HG03095 (cell line): ENCODE measurements at regions not wholly inside any gene's neighbourhood (a gene's known extent, or its start where the extent isn't known, plus 50 kb on each side); places are given as distances from the start of the nearest gene placed in this dataset.

Experiments
- ATAC-seq: cut with Tn5 transposase; IDR thresholded peaks from one replicate; pipeline ENCODE4 v1.9.1; 2021; ENCODE audit warnings: moderate library complexity; ENCODE audit not compliant: unreplicated experiment

GRCh38 chr4:185966997-185967775 is 101.8 kb upstream of the TLR3 start:
- no peak for ATAC-seq

- ATAC-seq: no peak
Measured at GRCh38 chr4:185969657-185970056, 99.3 kb upstream of the TLR3 start.

GRCh38 chr4:185987961-185988627 is 80.9 kb upstream of the TLR3 start:
- no peak for ATAC-seq

- no peak for ATAC-seq
Measured at GRCh38 chr4:185991770-185992169, 77.2 kb upstream of the TLR3 start.

GRCh38 chr4:185992585-185992984 is 76.4 kb upstream of the TLR3 start:
- ATAC-seq: no peak

- no peak for ATAC-seq
Measured at GRCh38 chr4:185993328-185993973, 75.5 kb upstream of the TLR3 start.

- no peak for ATAC-seq
Measured at GRCh38 chr4:185994750-185995149, 74.2 kb upstream of the TLR3 start.

- ATAC-seq: no peak
Measured at GRCh38 chr4:185995665-185996064, 73.3 kb upstream of the TLR3 start.

- ATAC-seq: no peak
Measured at GRCh38 chr4:185997296-185997695, 71.7 kb upstream of the TLR3 start.

GRCh38 chr4:185998791-185999190 is 70.2 kb upstream of the TLR3 start:
- ATAC-seq: no peak

- ATAC-seq: no peak
Measured at GRCh38 chr4:185999207-185999606, 69.7 kb upstream of the TLR3 start.

- ATAC-seq: no peak
Measured at GRCh38 chr4:186002853-186003252, 66.1 kb upstream of the TLR3 start.

- ATAC-seq: no peak
Measured at GRCh38 chr4:186003746-186004145, 65.2 kb upstream of the TLR3 start.

- no peak for ATAC-seq
Measured at GRCh38 chr4:186008057-186008456, 60.9 kb upstream of the TLR3 start.

GRCh38 chr4:186009976-186010375 is 59.0 kb upstream of the TLR3 start:
- no peak for ATAC-seq

- no peak for ATAC-seq
Measured at GRCh38 chr4:186010821-186011220, 58.1 kb upstream of the TLR3 start.

GRCh38 chr4:186012071-186012470 is 56.9 kb upstream of the TLR3 start:
- no peak for ATAC-seq

GRCh38 chr4:186013419-186014186 is 55.4 kb upstream of the TLR3 start:
- ATAC-seq: no peak

GRCh38 chr4:186015212-186015817 is 53.6 kb upstream of the TLR3 start:
- ATAC-seq: no peak

- ATAC-seq: no peak
Measured at GRCh38 chr4:186016796-186017195, 52.2 kb upstream of the TLR3 start.

- ATAC-seq: no peak
Measured at GRCh38 chr4:186017801-186018200, 51.2 kb upstream of the TLR3 start.
